A549 (cell line): ENCODE measurements at regions not wholly inside any gene's neighbourhood (a gene's known extent, or its start where the extent isn't known, plus 50 kb on each side); places are given as distances from the start of the nearest gene placed in this dataset.
"Not testable (repeated sequence)": the region's sequence is repeated elsewhere in the genome, so short reads cannot be mapped to it uniquely, and the experiment has no call there.

Source experiments
- CTCF ChIP-seq: fragments of >200 bp; sonication (Bioruptor Twin); formaldehyde crosslinking; IDR thresholded peaks from 3 replicates; pipeline ENCODE4 v1.5.1; 2016
- NR3C1 ChIP-seq: fragments of >200 bp; sonication (Bioruptor Twin); formaldehyde crosslinking; IDR thresholded peaks from 3 replicates; pipeline ENCODE4 v1.6.1; 2017
- POLR2A ChIP-seq: IDR thresholded peaks from 2 replicates; pipeline ENCODE4 v1.6.1; 2012; ENCODE audit warnings: mild to moderate bottlenecking, low read length
- RAD21 ChIP-seq, 2 experiments: fragments of >200 bp in 1 of 2; sonication (Bioruptor Twin) in 1 of 2; formaldehyde crosslinking in 1 of 2; IDR thresholded peaks in 1 of 2; conservative IDR thresholded peaks in 1 of 2; 2 replicates in 1 of 2; 3 replicates in 1 of 2; pipeline ENCODE4 v1.6.1; 2012 to 2018; ENCODE audit warnings: inconsistent platforms in 1 of 2
- RFX5 ChIP-seq: fragments of 450-650 bp; IDR thresholded peaks from 2 replicates; pipeline ENCODE4 v1.7.1; 2014; ENCODE audit warnings: antibody characterized with exemption, mild to moderate bottlenecking, moderate library complexity

GRCh38 chr15:101948491-101949010, 136.5 kb downstream of the OR4F15 start:
- not testable (repeated sequence) for TF ChIP-seq RAD21 (conservative IDR thresholded peaks at IDR 0.05 in 1 of 2, IDR thresholded peaks at IDR 0.05 in 1 of 2); CTCF; POLR2A; NR3C1; RFX5
